K562 (cell line): ENCODE measurements at regions not wholly inside any gene's neighbourhood (a gene's known extent, or its start where the extent isn't known, plus 50 kb on each side); places are given as distances from the start of the nearest gene placed in this dataset.

Source experiments
- ATAC-seq: fragments of 200-7000 bp; cut with Tn5 transposase; 3 replicates; pipeline ENCODE4 v1.9.1; 2020; ENCODE audit warnings: moderate library complexity
- BruUV-seq: library from RNA; stranded (reverse); fragments of 400-500 nt; replicated peaks from 2 replicates; lab custom pipeline; 2021; lab: Mats Ljungman, UMichigan
- CTCF ChIA-PET: fragments of 300-600 bp; formaldehyde crosslinking; extraction: SDS; loops from one replicate; lab custom pipeline; 2021; ENCODE audit warnings: low intra/inter-chr PET ratio; lab: Yijun Ruan, JAX
- POLR2A ChIA-PET: fragments of 300-600, 350-650 bp; sonication (Branson Sonifier 250); formaldehyde crosslinking; extraction: SDS; loops from one replicate; lab custom pipeline; 2021; ENCODE audit warnings: antibody characterized with exemption, inconsistent platforms; lab: Yijun Ruan, JAX
- DNase-seq, 4 experiments: peaks; one replicate each; pipeline versions ENCODE4 v3.0.0 to v3.0.0-alpha.2; 2011 to 2018; ENCODE audit warnings: low spot score in 3 of 4, mixed read lengths in 3 of 4; ENCODE audit errors: extremely low read depth in 1 of 4
- FAIRE-seq: peaks from 2 replicates; lab custom pipeline; 2011; peaks lifted over from hg19 to GRCh38; lab: Jason Lieb, UNC
- H2AFZ ChIP-seq: 2 replicates; pipeline ENCODE4 v1.6.0; 2011; ENCODE audit warnings: low read depth, low read length, control low read depth, inconsistent platforms
- H3K27ac ChIP-seq: fragments of 200-600 bp; 3 replicates; pipeline ENCODE4 v1.8.0; 2011; ENCODE audit warnings: low read depth, mild to moderate bottlenecking, control low read depth, inconsistent platforms, low read length, moderate library complexity, mixed read lengths; ENCODE audit errors: extremely low read depth
- H3K27me3 ChIP-seq, 2 experiments: fragments of 300-600 bp in 1 of 2; 2 replicates in 1 of 2; 3 replicates in 1 of 2; pipeline versions ENCODE4 v1.6.0 to v1.8.0; 2011; ENCODE audit warnings: inconsistent platforms in 2 of 2, low read length in 2 of 2, mild to moderate bottlenecking in 1 of 2, mixed read lengths in 1 of 2, moderate library complexity in 1 of 2; ENCODE audit not compliant: control insufficient read depth in 2 of 2, insufficient read depth in 2 of 2
- H3K36me3 ChIP-seq: fragments of 300-600 bp; 3 replicates; pipeline ENCODE4 v1.8.0; 2011; ENCODE audit warnings: mild to moderate bottlenecking, low read length, inconsistent platforms; ENCODE audit not compliant: control insufficient read depth, insufficient read depth
- H3K4me1 ChIP-seq, 2 experiments: fragments of 200-600 bp in 1 of 2; replicated peaks in 1 of 2; 2 replicates in 1 of 2; 3 replicates in 1 of 2; pipeline versions ENCODE4 v1.5.1 to v1.8.0; 2011; ENCODE audit warnings: inconsistent platforms in 2 of 2, low read length in 2 of 2, mild to moderate bottlenecking in 1 of 2, mixed read lengths in 1 of 2, moderate library complexity in 1 of 2; ENCODE audit not compliant: control insufficient read depth in 2 of 2, insufficient read depth in 2 of 2
- H3K4me2 ChIP-seq: 2 replicates; pipeline ENCODE4 v1.6.1; 2011; ENCODE audit warnings: low read length, control low read depth, inconsistent platforms, mixed read lengths; ENCODE audit not compliant: insufficient read depth
- H3K4me3 ChIP-seq: fragments of 200-600 bp; sonication (generic), shearing (Covaris generic); 2 replicates; pipeline ENCODE4 v1.5.1; 2016; ENCODE audit warnings: control low read depth, inconsistent platforms
- H3K79me2 ChIP-seq: fragments of 200-600 bp; 3 replicates; pipeline ENCODE4 v1.8.0; 2011; ENCODE audit warnings: low read length, inconsistent platforms; ENCODE audit not compliant: control insufficient read depth, insufficient read depth
- H3K9ac ChIP-seq, 2 experiments: 2 replicates each; pipeline versions ENCODE4 v1.6.0 to v1.6.1; 2011; ENCODE audit warnings: low read depth in 2 of 2, low read length in 2 of 2, control low read depth in 1 of 2, inconsistent platforms in 1 of 2, mild to moderate bottlenecking in 1 of 2, mixed read lengths in 1 of 2; ENCODE audit not compliant: insufficient read depth in 1 of 2
- H3K9me1 ChIP-seq: one replicate; pipeline ENCODE4 v1.6.0; 2011; ENCODE audit warnings: inconsistent platforms, mild to moderate bottlenecking, low read length, moderate library complexity; ENCODE audit not compliant: control insufficient read depth, insufficient read depth
- H3K9me3 ChIP-seq: replicated peaks from 2 replicates; pipeline ENCODE4 v1.5.1; 2011; ENCODE audit warnings: low read depth, low read length, inconsistent platforms; ENCODE audit not compliant: control insufficient read depth, insufficient read depth
- H4K20me1 ChIP-seq: replicated peaks from 2 replicates; pipeline ENCODE4 v1.6.1; 2011; ENCODE audit warnings: low read length, inconsistent platforms, mixed read lengths; ENCODE audit not compliant: control insufficient read depth, insufficient read depth
- THRAP3 ChIP-seq: fragments of 450-650 bp; IDR thresholded peaks from 2 replicates; pipeline ENCODE4 v1.6.1; 2016; ENCODE audit warnings: mild to moderate bottlenecking, inconsistent platforms, borderline replicate concordance
- ZNF449 ChIP-seq: fragments of 250-450 bp; sonication (Bioruptor Pico); IDR thresholded peaks from 2 replicates; pipeline ENCODE4 v1.8.0; 2022; ENCODE audit warnings: moderate library complexity, mild to moderate bottlenecking, inconsistent platforms
- WGBS: fragments of 100-300 bp; shearing (Covaris generic); methylation state at CpG from one replicate; pipeline ENCODE4 v1.1.6; 2016; ENCODE audit warnings: low coverage, mixed read lengths; ENCODE audit not compliant: insufficient coverage; ENCODE audit errors: missing lambda C conversion rate; 5-methylcytosine and 5-hydroxymethylcytosine counted together
- in situ Hi-C: fragments of 300-500 bp; cut with MboI; formaldehyde crosslinking; loops from 4 replicates; pipeline ENCODE4 v1.15.0; 2018; ENCODE audit warnings: inconsistent platforms, mixed read lengths
- intact Hi-C: fragments of 100-400 bp; cut with micrococcal nuclease; formaldehyde crosslinking; loops from 2 replicates; pipeline ENCODE4 v1.14.2; 2022

DNA sequence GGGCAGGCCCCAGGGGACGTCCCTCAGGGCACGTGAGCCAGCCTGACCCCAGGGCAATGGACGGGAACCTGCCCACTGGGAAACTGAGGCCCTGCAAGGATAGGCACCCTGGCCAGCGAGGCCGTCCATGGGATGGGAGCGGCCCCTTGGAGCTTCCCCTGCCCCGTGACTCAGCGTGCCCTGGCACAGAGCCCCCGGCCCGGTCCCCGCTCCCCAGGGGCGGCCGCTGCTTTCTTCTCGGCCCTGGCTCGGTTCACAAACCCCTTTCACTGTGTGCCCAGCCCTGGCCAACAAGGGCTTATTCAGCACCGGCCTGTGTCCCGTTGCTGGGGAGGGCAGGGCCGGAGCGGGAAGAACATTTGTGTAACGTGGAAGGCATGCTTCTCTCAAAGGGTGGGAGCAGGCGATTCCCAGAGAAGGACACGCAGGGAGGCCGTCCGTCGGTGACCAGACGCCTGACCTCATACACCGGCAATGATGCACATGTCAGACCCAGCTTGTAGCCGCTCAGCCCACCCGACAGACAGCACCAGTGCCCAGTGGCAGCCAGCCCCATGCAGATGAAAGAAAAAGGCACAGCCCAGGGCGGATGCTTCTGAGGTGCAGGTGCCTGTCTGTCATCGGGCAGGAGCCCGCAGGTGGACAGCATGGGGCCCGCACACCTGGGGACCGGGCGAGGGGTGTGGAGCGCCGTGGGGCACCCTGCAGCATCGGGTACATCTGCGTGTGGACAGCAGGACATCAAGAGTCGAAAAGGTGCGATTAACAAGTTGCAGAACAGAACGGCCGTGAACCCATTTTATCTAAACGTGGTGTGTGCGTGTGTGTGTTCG lies 94.5 kb downstream of the PDGFA start:
- in situ Hi-C loops (no loop called here), intact Hi-C loops (no loop called here)
- Histone ChIP-seq H3K9me3 (no peaks in the 10 kb centered on the region), H3K27me3 (peaks cover 37 to 95% of the 10 kb centered on the region in 2 experiments), H3K27ac (no peak overlapping the region), H3K9me1 (no peaks in the 10 kb centered on the region), H3K9ac (no peak overlapping the region; a peak in 1 of 4 replicates), H3K4me2 (no peak overlapping the region), H3K79me2 (no peaks in the 10 kb centered on the region), H2AFZ (no peak overlapping the region), H3K36me3 (no peaks in the 10 kb centered on the region), H4K20me1 (peaks cover 16% of the 10 kb centered on the region; the same call in 1 of the 2 replicates), H3K4me1 (peaks cover 0 to 23% of the 10 kb centered on the region in 2 experiments; a peak in 2 of 5 replicates), H3K4me3 (no peak overlapping the region)
- TF ChIP-seq THRAP3 (no peak), ZNF449 (CRISPR knock-in tag) (no peak)
- DNase-seq (no peak), FAIRE-seq (no peak), ATAC-seq (no peak)
- no TSS peak for BruUV-seq
- WGBS: 6% methylated on average over 39 of the region's 46 CpGs
- CTCF ChIA-PET: no interaction called here
- POLR2A ChIA-PET: interaction anchor here (0.6 kb wide), 1 partner anchor 12 kb away, joined by 3 read pairs; no protein-coding TSS in a partner anchor
